Neural cell (in vitro differentiated cells): ENCODE measurements at regions not wholly inside any gene's neighbourhood (a gene's known extent, or its start where the extent isn't known, plus 50 kb on each side); places are given as distances from the start of the nearest gene placed in this dataset.

ENCODE experiments used
- H2AFZ ChIP-seq: fragments of 200-600, 300-800 bp; sonication (generic), shearing (Covaris generic); 2 replicates; pipeline ENCODE4 v1.6.0; 2014; ENCODE audit warnings: low read depth, mild to moderate bottlenecking, antibody characterized with exemption, low read length, moderate library complexity
- H3F3A ChIP-seq: fragments of 200-600 bp; shearing (Covaris generic); 2 replicates; pipeline ENCODE4 v1.6.1; 2016; ENCODE audit warnings: mild to moderate bottlenecking, moderate library complexity, mixed read lengths, antibody characterized with exemption, low read length; ENCODE audit not compliant: insufficient read depth, poor library complexity, severe bottlenecking
- H3K27ac ChIP-seq: fragments of 200-600, 300-800 bp; sonication (generic), shearing (Covaris generic); 2 replicates; pipeline ENCODE4 v1.5.1; 2014; ENCODE audit warnings: mild to moderate bottlenecking, low read length, moderate library complexity
- H3K27me3 ChIP-seq: fragments of 300-800, 200-600 bp; sonication (generic), shearing (Covaris generic); 2 replicates; pipeline ENCODE4 v1.6.0; 2014; ENCODE audit warnings: mild to moderate bottlenecking, low read depth, low read length, moderate library complexity; ENCODE audit not compliant: insufficient read depth
- H3K36me3 ChIP-seq: fragments of 300-800, 200-600 bp; sonication (generic), shearing (Covaris generic); 2 replicates; pipeline ENCODE4 v1.5.1; 2014; ENCODE audit warnings: mild to moderate bottlenecking, antibody characterized with exemption, low read length, moderate library complexity; ENCODE audit not compliant: insufficient read depth
- H3K4me2 ChIP-seq: fragments of 300-800, 200-600 bp; sonication (generic), shearing (Covaris generic); 2 replicates; pipeline ENCODE4 v1.6.0; 2014; ENCODE audit warnings: mild to moderate bottlenecking, low read length
- H3K4me3 ChIP-seq: fragments of 300-800, 200-600 bp; sonication (generic), shearing (Covaris generic); 2 replicates; pipeline ENCODE4 v1.5.1; 2014; ENCODE audit warnings: mild to moderate bottlenecking, low read length, moderate library complexity
- H3K79me2 ChIP-seq: fragments of 200-600 bp; shearing (Covaris generic); replicated peaks from 2 replicates; pipeline ENCODE4 v1.6.0; 2014; ENCODE audit warnings: mild to moderate bottlenecking, low read length, moderate library complexity; ENCODE audit not compliant: insufficient read depth
- H3K9ac ChIP-seq: fragments of 300-800, 200-600 bp; sonication (generic), shearing (Covaris generic); 2 replicates; pipeline ENCODE4 v1.6.1; 2016; ENCODE audit warnings: mild to moderate bottlenecking, low read length, mixed read lengths
- H3K9me2 ChIP-seq: fragments of 200-600 bp; shearing (Covaris generic); 2 replicates; pipeline ENCODE4 v1.6.1; 2016; ENCODE audit warnings: mild to moderate bottlenecking, low read length, mixed read lengths; ENCODE audit not compliant: insufficient read depth
- H3K9me3 ChIP-seq: fragments of 200-600, 300-800 bp; sonication (generic), shearing (Covaris generic); 2 replicates; pipeline ENCODE4 v1.6.1; 2016; ENCODE audit warnings: mild to moderate bottlenecking, mixed run types, low read length, moderate library complexity, mixed read lengths
- H4K20me1 ChIP-seq: fragments of 200-600 bp; shearing (Covaris generic); 2 replicates; pipeline ENCODE4 v1.6.1; 2016; ENCODE audit warnings: mild to moderate bottlenecking, mixed run types; ENCODE audit not compliant: insufficient read depth
- EZH2 ChIP-seq: fragments of 200-600, 300-800 bp; shearing (Covaris generic), sonication (generic); IDR thresholded peaks from 2 replicates; pipeline ENCODE4 v1.6.1; 2014; ENCODE audit warnings: antibody characterized with exemption, low read length, borderline replicate concordance, mild to moderate bottlenecking; ENCODE audit not compliant: insufficient read depth, poor library complexity, severe bottlenecking
- MXI1 ChIP-seq: fragments of 450-650 bp; conservative IDR thresholded peaks from 2 replicates; pipeline ENCODE4 v1.6.1; 2014; ENCODE audit warnings: antibody characterized with exemption, mild to moderate bottlenecking; ENCODE audit not compliant: poor library complexity, severe bottlenecking
- POLR2AphosphoS5 ChIP-seq: IDR thresholded peaks from 2 replicates; pipeline ENCODE4 v1.6.1; 2012
- RAD21 ChIP-seq: fragments of 450-650 bp; conservative IDR thresholded peaks from 2 replicates; pipeline ENCODE4 v1.6.1; 2014; ENCODE audit warnings: antibody characterized with exemption, mild to moderate bottlenecking, moderate library complexity
- REST ChIP-seq: IDR thresholded peaks from 2 replicates; pipeline ENCODE4 v1.6.1; 2012; ENCODE audit warnings: borderline replicate concordance
- SMC3 ChIP-seq: fragments of 450-650 bp; conservative IDR thresholded peaks from 2 replicates; pipeline ENCODE4 v1.6.1; 2014; ENCODE audit warnings: antibody characterized with exemption, mild to moderate bottlenecking, moderate library complexity; ENCODE audit not compliant: poor library complexity

- no peaks in the 10 kb centered on the region for H3K36me3 ChIP-seq
- H3K4me2 ChIP-seq = no peak overlapping the region
- TF ChIP-seq POLR2AphosphoS5 (no peak), EZH2 (no peak), REST (no peak)
- H3K9ac ChIP-seq = no peak overlapping the region
- no peaks in the 10 kb centered on the region for H3K79me2 ChIP-seq
- no peaks in the 10 kb centered on the region for H3K9me3 ChIP-seq
- no peak overlapping the region for H3K4me3 ChIP-seq
- H3F3A ChIP-seq = no peaks in the 10 kb centered on the region
- H4K20me1 ChIP-seq = no peaks in the 10 kb centered on the region
- H3K9me2 ChIP-seq = no peaks in the 10 kb centered on the region
- H2AFZ ChIP-seq = no peak overlapping the region
- H3K27ac ChIP-seq = no peak overlapping the region
- no peaks in the 10 kb centered on the region for H3K27me3 ChIP-seq
Observed at GRCh38 chr21:35484032-35484431, 434.9 kb upstream of the RUNX1 start.

- no peaks in the 10 kb centered on the region for H3K9me2 ChIP-seq
- no peak for TF ChIP-seq REST
- no peak for TF ChIP-seq POLR2AphosphoS5
- no peak for TF ChIP-seq EZH2
- no peak for TF ChIP-seq MXI1
- TF ChIP-seq RAD21 = no peak
- TF ChIP-seq SMC3 = no peak
- no peaks in the 10 kb centered on the region for H3K36me3 ChIP-seq
- no peaks in the 10 kb centered on the region for H3F3A ChIP-seq
- no peak overlapping the region for H3K4me2 ChIP-seq
- H3K79me2 ChIP-seq = no peaks in the 10 kb centered on the region
- H4K20me1 ChIP-seq = no peaks in the 10 kb centered on the region
- no peak overlapping the region for H2AFZ ChIP-seq
- H3K27ac ChIP-seq = no peak overlapping the region
- H3K4me3 ChIP-seq = no peak overlapping the region
- H3K27me3 ChIP-seq = no peaks in the 10 kb centered on the region
- no peaks in the 10 kb centered on the region for H3K9me3 ChIP-seq
- no peak overlapping the region for H3K9ac ChIP-seq
Observed at GRCh38 chr21:35482933-35483662, 434.0 kb upstream of the RUNX1 start.
